WTC11 (cell line): ENCODE measurements at regions not wholly inside any gene's neighbourhood (a gene's known extent, or its start where the extent isn't known, plus 50 kb on each side); places are given as distances from the start of the nearest gene placed in this dataset.

Experiments
- ATF2 ChIP-seq: sonication (generic); formaldehyde crosslinking; IDR thresholded peaks from 2 replicates; pipeline ENCODE4 v1.8.1; 2022; ENCODE audit warnings: low read depth, missing genetic modification reagents, borderline replicate concordance
- CREB1 ChIP-seq: sonication (generic); formaldehyde crosslinking; IDR thresholded peaks from 2 replicates; pipeline ENCODE4 v1.8.0; 2023; ENCODE audit warnings: mild to moderate bottlenecking, missing genetic modification reagents
- CTCF ChIP-seq: fragments of 200-600 bp; IDR thresholded peaks from 2 replicates; pipeline ENCODE4 v1.8.0; 2022; ENCODE audit warnings: antibody characterized with exemption
- JUN ChIP-seq: sonication (generic); formaldehyde crosslinking; IDR thresholded peaks from 2 replicates; pipeline ENCODE4 v1.8.0; 2023; ENCODE audit warnings: mild to moderate bottlenecking, missing genetic modification reagents
- RELA ChIP-seq: sonication (generic); formaldehyde crosslinking; IDR thresholded peaks from 2 replicates; pipeline ENCODE4 v1.8.1; 2022; ENCODE audit warnings: missing genetic modification reagents, mild to moderate bottlenecking, borderline replicate concordance
- ZNF416 ChIP-seq: fragments of 250-450 bp; sonication (Bioruptor Pico); IDR thresholded peaks from 2 replicates; pipeline ENCODE4 v1.9.0; 2021; ENCODE audit warnings: mild to moderate bottlenecking, inconsistent platforms
- TF ChIP-seq, protein P1 (sequence below): sonication (generic); formaldehyde crosslinking; IDR thresholded peaks from 2 replicates; pipeline ENCODE4 v1.8.0; 2022; ENCODE audit warnings: mild to moderate bottlenecking, missing genetic modification reagents

DNA sequence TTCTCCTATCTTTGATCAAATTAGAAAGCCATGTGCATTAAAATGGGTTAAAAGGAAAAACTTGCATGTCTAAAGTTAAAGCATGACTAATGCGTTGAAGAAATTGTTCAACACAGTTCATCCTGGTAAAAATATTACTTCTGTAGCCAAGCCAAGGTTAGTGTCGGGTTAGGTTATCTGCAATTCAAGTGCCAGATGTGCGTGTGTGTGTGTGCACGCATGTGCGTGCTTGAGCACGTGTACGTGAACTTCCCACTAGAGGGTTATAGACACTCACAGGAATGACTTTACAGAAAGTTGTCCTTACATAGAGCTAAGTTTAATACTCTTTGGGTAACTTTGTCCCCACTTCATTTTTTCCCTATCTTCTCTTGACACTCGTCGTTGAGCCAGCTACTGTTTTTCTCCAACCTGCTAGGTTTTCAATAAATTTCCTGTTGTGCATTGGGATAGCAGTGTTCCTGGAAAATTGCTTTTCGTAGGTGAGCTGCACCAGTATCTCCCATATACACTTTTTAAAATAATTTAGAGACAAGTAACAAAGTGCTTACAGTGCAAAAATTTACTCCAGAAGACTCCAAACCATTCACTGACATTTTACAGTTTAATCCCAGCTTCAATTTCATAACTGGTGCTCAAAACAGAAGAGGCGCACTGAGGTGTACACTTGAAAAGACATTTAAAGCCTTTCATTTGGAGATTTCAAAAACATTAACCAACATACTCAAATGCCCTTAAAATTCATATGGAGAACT lies 353.8 kb downstream of the NFIB start:
- TF ChIP-seq RELA (CRISPR knock-in tag) (no peak), JUN (CRISPR knock-in tag) (no peak), ATF2 (no peak), CTCF (no peak), CREB1 (no peak), ZNF416 (CRISPR knock-in tag) (no peak)
- TF ChIP-seq, protein P1, sequence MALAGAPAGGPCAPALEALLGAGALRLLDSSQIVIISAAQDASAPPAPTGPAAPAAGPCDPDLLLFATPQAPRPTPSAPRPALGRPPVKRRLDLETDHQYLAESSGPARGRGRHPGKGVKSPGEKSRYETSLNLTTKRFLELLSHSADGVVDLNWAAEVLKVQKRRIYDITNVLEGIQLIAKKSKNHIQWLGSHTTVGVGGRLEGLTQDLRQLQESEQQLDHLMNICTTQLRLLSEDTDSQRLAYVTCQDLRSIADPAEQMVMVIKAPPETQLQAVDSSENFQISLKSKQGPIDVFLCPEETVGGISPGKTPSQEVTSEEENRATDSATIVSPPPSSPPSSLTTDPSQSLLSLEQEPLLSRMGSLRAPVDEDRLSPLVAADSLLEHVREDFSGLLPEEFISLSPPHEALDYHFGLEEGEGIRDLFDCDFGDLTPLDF (CRISPR knock-in tag) = no peak
